ENCODE measurements at regions not wholly inside any gene's neighbourhood (a gene's known extent, or its start where the extent isn't known, plus 50 kb on each side); places are given as distances from the start of the nearest gene placed in this dataset.

DNA sequence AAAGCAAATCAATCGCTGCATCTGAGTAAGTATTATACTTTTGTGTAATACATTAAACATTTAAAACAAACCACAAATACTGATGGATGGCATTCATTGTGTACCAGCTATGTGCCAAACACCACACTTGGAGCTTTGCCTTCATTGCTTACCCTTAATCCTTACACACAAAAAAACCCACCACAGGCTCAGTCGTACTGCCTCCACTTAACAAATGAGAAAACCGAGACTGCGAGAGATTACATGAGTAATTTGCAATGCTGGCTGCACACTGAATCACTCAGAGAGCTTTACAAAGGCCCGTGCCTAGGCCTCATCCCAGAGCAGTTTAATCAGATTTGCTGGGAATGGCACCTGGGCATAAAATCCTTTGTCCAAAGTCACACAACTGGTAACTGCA is 130.5 kb downstream of the EDN1 start:
- Histone ChIP-seq H4K20me1 (ENCODE audit: control insufficient read depth, insufficient read depth, insufficient read length) (no peaks in the 10 kb centered on the region), H3K23me2 (ENCODE audit: insufficient read length, low read depth, low read length, poor library complexity, severe bottlenecking) (no peaks in the 10 kb centered on the region), H3K79me1 (ENCODE audit: insufficient read depth, low read depth, low read length, poor library complexity, severe bottlenecking) (no peaks in the 10 kb centered on the region), H2BK120ac (ENCODE audit: low read depth, low read length, poor library complexity, severe bottlenecking) (no peak overlapping the region), H3K56ac (ENCODE audit: insufficient read length, low read depth, low read length) (no peak overlapping the region), H3K4me2 (ENCODE audit: insufficient read depth, insufficient read length, low read length) (no peak overlapping the region), H3K14ac (ENCODE audit: insufficient read depth, low read length) (no peak overlapping the region), H3K79me2 (ENCODE audit: insufficient read depth, low read length) (no peaks in the 10 kb centered on the region), H4K8ac (replicated peaks; ENCODE audit: insufficient read length, low read depth, low read length) (no peak overlapping the region), H2BK5ac (ENCODE audit: insufficient read length, low read length) (no peak overlapping the region), H3K18ac (ENCODE audit: insufficient read length, low read depth, low read length) (no peak overlapping the region), H3T11ph (ENCODE audit: low read length) (no peak overlapping the region), H3K9ac (ENCODE audit: extremely low read depth, insufficient read length, low read length) (no peak overlapping the region), H2BK12ac (ENCODE audit: insufficient read length, low read depth, low read length) (no peak overlapping the region), H3K27ac (ENCODE audit: insufficient read length, low read depth, low read length) (no peak overlapping the region), H2AK5ac (ENCODE audit: insufficient read length, low read length) (no peak overlapping the region), H3K27me3 (ENCODE audit: insufficient read depth, low read length) (no peaks in the 10 kb centered on the region), H4K91ac (ENCODE audit: insufficient read length, low read depth, low read length) (no peak overlapping the region), H3K23ac (ENCODE audit: insufficient read length, low read depth, low read length) (no peak overlapping the region), H3K9me3 (ENCODE audit: control insufficient read depth, low read depth, low read length) (no peaks in the 10 kb centered on the region), H4K5ac (ENCODE audit: insufficient read length, low read depth, low read length) (no peak overlapping the region), H3K4ac (ENCODE audit: low read depth, low read length) (no peak overlapping the region), H2AFZ (ENCODE audit: low read length) (no peak overlapping the region), H2BK20ac (ENCODE audit: low read depth, low read length, poor library complexity, severe bottlenecking) (no peak overlapping the region), H3K4me1 (ENCODE audit: insufficient read depth, low read length) (no peaks in the 10 kb centered on the region), H2BK15ac (ENCODE audit: low read depth, low read length) (no peak overlapping the region)
- no peaks in the 10 kb centered on the region for H3K27me3 Mint-ChIP-seq (ENCODE audit: low read depth)
- H3K27ac Mint-ChIP-seq = no peak overlapping the region
- H3K9me3 Mint-ChIP-seq = peaks cover 3 to 7% of the 10 kb centered on the region in 2 experiments; a peak in 3 of 5 replicates
- peaks cover 15 to 20% of the 10 kb centered on the region in 2 experiments for H3K4me1 Mint-ChIP-seq
- DNase-seq = no peak
- no CpG with 5 or more reads among the region's 5 CpGs for whole genome bisulfite sequencing (ENCODE audit: extremely low coverage, insufficient read length, low lambda C conversion rate)
- no peak for TF ChIP-seq CTCF (conservative IDR thresholded peaks at IDR 0.05)
- H3K4me3 Mint-ChIP-seq = no peak overlapping the region
- peaks cover 0 to 4% (median 3%) of the 10 kb centered on the region in 3 experiments; a peak in 5 of 7 replicates for H3K36me3 Mint-ChIP-seq (ENCODE audit: insufficient read depth in 1 of 3, low read depth in 3 of 3)

Data from H9 (cell line).